Mucosa of descending colon (tissue), 3 donors: ENCODE measurements at regions not wholly inside any gene's neighbourhood (a gene's known extent, or its start where the extent isn't known, plus 50 kb on each side); places are given as distances from the start of the nearest gene placed in this dataset.
A peak's percentile ranks its signal among the peaks of the same experiment; 100 is the strongest.

ENCODE experiments used
- ATAC-seq: fragments of 200-7000 bp; cut with Tn5 transposase; one replicate; pipeline ENCODE4 v1.9.1; 2020; ENCODE audit warnings: mild to moderate bottlenecking, moderate library complexity
- DNase-seq, 3 donors: peaks; one replicate each; pipeline ENCODE4 v3.0.0-alpha.2; 2020
- H3K36me3 ChIP-seq: fragments of 200-600 bp; one replicate; pipeline ENCODE4 v1.8.0; 2021; ENCODE audit warnings: low read depth, mild to moderate bottlenecking
- H3K4me1 ChIP-seq: fragments of 200-600 bp; one replicate; pipeline ENCODE4 v1.8.0; 2021; ENCODE audit warnings: low read depth, mild to moderate bottlenecking
- H3K4me3 ChIP-seq: fragments of 200-600 bp; one replicate; pipeline ENCODE4 v1.8.0; 2021; ENCODE audit warnings: mild to moderate bottlenecking
- H3K9me3 ChIP-seq: fragments of 200-600 bp; one replicate; pipeline ENCODE4 v1.8.0; 2021; ENCODE audit warnings: mild to moderate bottlenecking
- CTCF ChIP-seq: fragments of 200-600 bp; IDR thresholded peaks from one replicate; pipeline ENCODE4 v1.8.0; 2022; ENCODE audit warnings: antibody characterized with exemption, mild to moderate bottlenecking
- intact Hi-C, 2 donors: fragments of 100-400 bp; cut with DNase I in 1 of 2; cut with micrococcal nuclease in 1 of 2; formaldehyde crosslinking; loops; one replicate each; pipeline versions ENCODE4 v1.11.0 to v1.11.1; 2022; cut with DNase I, micrococcal nuclease
- donor health status: DM: no; HTN: no; CAD: no; lungs with moderate emphysema.
- donor health status: DM: no; HTN: no; CAD: no.
- donor health status: DM: no; HTN: yes; CAD: no.

DNA sequence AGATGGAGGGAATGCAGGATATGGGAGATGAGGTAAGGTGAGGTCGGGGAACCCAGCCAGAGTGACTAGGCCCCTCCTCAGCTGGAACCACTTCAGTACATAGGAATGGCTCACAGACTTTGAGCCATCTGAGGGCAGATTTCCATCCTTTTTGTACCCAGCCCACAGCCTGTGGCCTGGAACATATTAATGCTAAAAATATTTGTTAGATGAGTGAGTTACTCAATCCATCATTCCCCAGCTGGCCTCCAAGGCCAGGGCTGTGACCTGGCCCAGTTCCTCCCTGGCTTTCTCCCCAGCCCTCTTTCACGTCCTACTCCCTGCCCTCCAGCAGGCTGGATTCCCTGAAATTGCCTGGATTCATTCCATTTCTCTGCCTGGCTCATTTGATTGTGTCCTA, 57.2 kb upstream of the PRDM11 start:
- Histone ChIP-seq H3K9me3 (no peaks in the 10 kb centered on the region), H3K36me3 (no peaks in the 10 kb centered on the region), H3K4me1 (no peaks in the 10 kb centered on the region), H3K4me3 (no peak overlapping the region)
- no peak for TF ChIP-seq CTCF
- ATAC-seq (peak; percentile 68), DNase-seq (peak in 2 of 3 donors; percentile 49 to 52)
- intact Hi-C loops: no loop called here

DNA sequence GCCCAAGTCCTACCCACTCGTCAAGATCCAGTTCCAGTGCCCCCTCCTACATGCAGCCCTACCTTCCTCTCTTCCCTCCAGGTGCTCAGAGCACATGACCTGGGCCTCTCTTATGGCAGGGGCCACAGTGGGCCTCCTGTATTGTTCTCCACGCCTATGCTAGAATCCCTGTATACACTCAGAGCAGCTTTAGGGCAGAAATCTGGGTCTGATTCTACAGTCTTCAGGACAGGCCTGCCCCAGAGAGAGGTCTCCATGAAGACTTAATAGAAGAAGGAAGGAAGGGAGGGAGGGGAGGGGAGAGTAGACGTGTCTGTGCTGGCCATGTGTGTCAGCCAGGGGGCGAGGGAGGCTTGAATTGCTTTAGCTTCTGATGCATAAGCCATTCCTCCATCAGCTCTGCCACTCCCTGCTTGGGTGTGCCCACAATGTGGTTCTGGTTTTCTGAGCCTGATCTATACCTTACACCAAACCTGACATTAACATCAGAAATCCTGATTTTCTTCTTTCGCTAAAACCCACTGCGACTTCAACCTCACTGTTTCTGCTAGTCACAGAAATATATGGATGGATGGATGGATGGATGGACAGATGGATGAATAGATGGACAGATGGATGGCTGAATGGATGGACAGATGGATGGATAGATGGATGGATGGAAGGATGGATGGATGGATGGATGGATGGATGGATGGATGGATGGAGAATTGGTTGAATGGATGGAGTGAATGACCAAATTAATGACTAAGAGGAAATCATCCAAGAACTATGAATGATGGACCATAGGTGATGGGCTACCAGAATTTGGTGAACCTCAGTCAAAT, 56.6 kb upstream of the PRDM11 start:
- H3K9me3 ChIP-seq: no peaks in the 10 kb centered on the region
- DNase-seq (no peak), ATAC-seq (no peak)
- H3K4me1 ChIP-seq: no peaks in the 10 kb centered on the region
- intact Hi-C loops: no loop called here
- no peak for TF ChIP-seq CTCF
- H3K4me3 ChIP-seq: no peak overlapping the region
- H3K36me3 ChIP-seq: no peaks in the 10 kb centered on the region

GRCh38 chr11:45090607-45091006, 55.8 kb upstream of the PRDM11 start:
- Histone ChIP-seq H3K4me3 (no peak overlapping the region), H3K36me3 (no peaks in the 10 kb centered on the region), H3K4me1 (no peaks in the 10 kb centered on the region), H3K9me3 (no peaks in the 10 kb centered on the region)
- DNase-seq (no peak), ATAC-seq (no peak)
- no peak for TF ChIP-seq CTCF
- intact Hi-C loops: no loop called here

GRCh38 chr11:45091563-45092403, 54.7 kb upstream of the PRDM11 start:
- no peak for TF ChIP-seq CTCF
- H3K4me1 ChIP-seq: no peaks in the 10 kb centered on the region
- no peak overlapping the region for H3K4me3 ChIP-seq
- ATAC-seq (no peak), DNase-seq (no peak)
- intact Hi-C loops: no loop called here
- no peaks in the 10 kb centered on the region for H3K36me3 ChIP-seq
- no peaks in the 10 kb centered on the region for H3K9me3 ChIP-seq

GRCh38 chr11:45092404-45092785, 54.0 kb upstream of the PRDM11 start:
- intact Hi-C loops: no loop called here
- no peak for TF ChIP-seq CTCF
- H3K36me3 ChIP-seq: no peaks in the 10 kb centered on the region

More at GRCh38 chr11:45092404-45092785, 54.0 kb upstream of the PRDM11 start:
- ATAC-seq: no peak
- Histone ChIP-seq H3K4me1 (no peaks in the 10 kb centered on the region), H3K4me3 (no peak overlapping the region), H3K9me3 (no peaks in the 10 kb centered on the region)
- no peak for DNase-seq
